HFF-Myc (cell line): ENCODE measurements at regions not wholly inside any gene's neighbourhood (a gene's known extent, or its start where the extent isn't known, plus 50 kb on each side); places are given as distances from the start of the nearest gene placed in this dataset.

Experiments
- DNase-seq: peaks from one replicate; pipeline ENCODE4 v3.0.0-alpha.2; 2011; ENCODE audit warnings: low read depth; ENCODE audit errors: extremely low read depth
- H3K4me3 ChIP-seq: replicated peaks from 2 replicates; pipeline ENCODE4 v1.5.1; 2011; ENCODE audit warnings: low read depth, mild to moderate bottlenecking, control low read depth, low read length
- TF ChIP-seq, protein P1 (sequence below): IDR thresholded peaks from 2 replicates; pipeline ENCODE4 v1.5.1; 2012; ENCODE audit warnings: mild to moderate bottlenecking, low read depth, low read length, control low read depth; ENCODE audit errors: missing control alignments

DNA sequence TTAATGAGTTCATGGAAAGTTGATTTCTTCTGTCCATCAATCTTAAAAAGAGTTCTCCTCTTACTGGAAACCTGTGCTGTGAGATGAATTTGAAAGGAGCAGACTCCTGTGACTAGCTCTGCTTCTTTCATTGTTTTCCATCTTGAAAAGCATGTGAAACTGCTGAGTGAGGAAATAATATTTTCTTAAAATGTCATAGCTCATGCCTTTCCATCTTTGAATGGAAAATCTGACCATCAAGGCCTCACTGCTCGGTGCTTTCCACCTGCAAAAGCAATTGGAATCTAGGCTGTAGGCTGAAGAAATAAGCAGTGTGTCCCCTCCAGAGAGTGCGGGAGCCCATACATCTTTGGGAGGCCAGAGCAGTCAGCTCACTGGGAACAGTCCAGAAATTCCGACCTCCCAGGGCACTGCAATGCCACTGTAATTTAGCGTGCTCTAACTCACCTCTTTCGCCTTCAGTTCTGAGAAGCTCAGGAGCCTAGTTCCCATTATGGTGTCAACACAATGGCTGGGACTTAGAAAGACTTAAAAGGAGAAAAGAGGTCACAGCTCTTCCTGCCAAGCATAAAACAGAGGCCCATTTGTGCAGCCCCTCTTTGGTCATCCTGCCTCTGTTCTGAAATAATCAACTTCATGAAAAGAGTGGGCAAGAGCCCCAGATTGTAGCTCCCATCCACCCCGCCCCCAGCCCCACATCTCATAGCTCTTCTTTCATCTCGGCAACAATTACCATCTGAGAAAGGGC lies 50.4 kb upstream of the F3 start:
- TF ChIP-seq, protein P1, sequence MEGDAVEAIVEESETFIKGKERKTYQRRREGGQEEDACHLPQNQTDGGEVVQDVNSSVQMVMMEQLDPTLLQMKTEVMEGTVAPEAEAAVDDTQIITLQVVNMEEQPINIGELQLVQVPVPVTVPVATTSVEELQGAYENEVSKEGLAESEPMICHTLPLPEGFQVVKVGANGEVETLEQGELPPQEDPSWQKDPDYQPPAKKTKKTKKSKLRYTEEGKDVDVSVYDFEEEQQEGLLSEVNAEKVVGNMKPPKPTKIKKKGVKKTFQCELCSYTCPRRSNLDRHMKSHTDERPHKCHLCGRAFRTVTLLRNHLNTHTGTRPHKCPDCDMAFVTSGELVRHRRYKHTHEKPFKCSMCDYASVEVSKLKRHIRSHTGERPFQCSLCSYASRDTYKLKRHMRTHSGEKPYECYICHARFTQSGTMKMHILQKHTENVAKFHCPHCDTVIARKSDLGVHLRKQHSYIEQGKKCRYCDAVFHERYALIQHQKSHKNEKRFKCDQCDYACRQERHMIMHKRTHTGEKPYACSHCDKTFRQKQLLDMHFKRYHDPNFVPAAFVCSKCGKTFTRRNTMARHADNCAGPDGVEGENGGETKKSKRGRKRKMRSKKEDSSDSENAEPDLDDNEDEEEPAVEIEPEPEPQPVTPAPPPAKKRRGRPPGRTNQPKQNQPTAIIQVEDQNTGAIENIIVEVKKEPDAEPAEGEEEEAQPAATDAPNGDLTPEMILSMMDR = no peak
- no peak for DNase-seq
- H3K4me3 ChIP-seq = no peak overlapping the region
